ENCODE measurements at regions not wholly inside any gene's neighbourhood (a gene's known extent, or its start where the extent isn't known, plus 50 kb on each side); places are given as distances from the start of the nearest gene placed in this dataset.

DNA sequence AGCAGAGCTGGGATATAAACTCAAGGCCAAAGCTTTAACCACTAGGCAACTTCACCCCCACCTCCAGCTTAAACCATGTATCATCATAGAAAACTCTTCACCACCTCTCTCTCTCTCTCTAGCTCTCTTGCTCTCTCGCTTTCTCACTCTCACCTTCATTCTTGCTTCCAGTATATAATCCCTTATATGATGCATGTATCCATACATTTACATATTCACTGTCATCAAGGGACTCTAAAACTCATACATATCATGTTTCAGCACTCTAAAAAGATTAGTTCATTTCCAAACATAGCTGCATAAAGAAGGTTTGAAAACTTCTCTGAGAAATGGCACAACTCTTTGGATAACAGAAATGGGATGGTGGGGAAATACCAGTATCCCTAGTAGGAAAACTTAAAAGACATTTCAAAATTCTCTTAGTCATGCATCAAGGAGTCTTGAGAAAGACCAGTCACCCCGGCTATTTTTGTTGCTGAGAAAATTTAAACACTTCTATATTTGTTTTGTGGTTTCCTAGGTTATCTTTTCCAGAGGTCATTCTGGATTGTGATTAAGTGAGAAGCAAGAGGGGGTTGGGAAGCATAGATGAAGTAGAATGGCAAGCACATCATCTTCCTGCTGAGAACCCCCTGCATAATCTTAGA, 447.8 kb upstream of the THBS1 start:
- ATAC-seq (no peak), DNase-seq (ENCODE audit: low spot score) (no peak)
- Mint-ChIP-seq H3K27ac (no peak overlapping the region), H3K27me3 (ENCODE audit: low read depth) (no peaks in the 10 kb centered on the region), H3K4me1 (peaks cover 9% of the 10 kb centered on the region), H3K9me3 (no peaks in the 10 kb centered on the region), H3K4me3 (no peak overlapping the region), H3K36me3 (no peaks in the 10 kb centered on the region)
- ChIA-PET CTCF (interaction anchor here (1.1 kb wide), 1 partner anchor 12 kb away, joined by 3 read pairs; no protein-coding TSS in a partner anchor), POLR2A (interaction anchor here (1.4 kb wide), 1 partner anchor 8 kb away, joined by 3 read pairs; no protein-coding TSS in a partner anchor)
- TF ChIP-seq MXD4 (CRISPR knock-in tag; IDR thresholded peaks at IDR 0.05; ENCODE audit: borderline replicate concordance) (no peak), ZNF396 (CRISPR knock-in tag; IDR thresholded peaks at IDR 0.05; ENCODE audit: borderline replicate concordance) (no peak), NR1H2 (CRISPR knock-in tag; IDR thresholded peaks at IDR 0.05) (no peak), CBFB (CRISPR knock-in tag; IDR thresholded peaks at IDR 0.05; ENCODE audit: low read depth) (no peak), NFYB (CRISPR knock-in tag; conservative IDR thresholded peaks at IDR 0.05; ENCODE audit: low read depth) (no peak), TEAD1 (CRISPR knock-in tag; IDR thresholded peaks at IDR 0.05) (no peak), NFE2L1 (CRISPR knock-in tag; IDR thresholded peaks at IDR 0.05) (no peak), ZNF121 (CRISPR knock-in tag; IDR thresholded peaks at IDR 0.05) (no peak), ZNF281 (CRISPR knock-in tag; IDR thresholded peaks at IDR 0.05) (no peak), ZNF512 (CRISPR knock-in tag; IDR thresholded peaks at IDR 0.05; ENCODE audit: borderline replicate concordance) (no peak), ARID4B (CRISPR knock-in tag; IDR thresholded peaks at IDR 0.05; ENCODE audit: borderline replicate concordance) (no peak), TCF7 (CRISPR knock-in tag; IDR thresholded peaks at IDR 0.05; ENCODE audit: low read depth) (no peak), TEAD4 (CRISPR knock-in tag; IDR thresholded peaks at IDR 0.05) (no peak)
- TF ChIP-seq, protein P1, sequence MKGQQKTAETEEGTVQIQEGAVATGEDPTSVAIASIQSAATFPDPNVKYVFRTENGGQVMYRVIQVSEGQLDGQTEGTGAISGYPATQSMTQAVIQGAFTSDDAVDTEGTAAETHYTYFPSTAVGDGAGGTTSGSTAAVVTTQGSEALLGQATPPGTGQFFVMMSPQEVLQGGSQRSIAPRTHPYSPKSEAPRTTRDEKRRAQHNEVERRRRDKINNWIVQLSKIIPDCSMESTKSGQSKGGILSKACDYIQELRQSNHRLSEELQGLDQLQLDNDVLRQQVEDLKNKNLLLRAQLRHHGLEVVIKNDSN (CRISPR knock-in tag; IDR thresholded peaks at IDR 0.05): no peak
- TF ChIP-seq, protein P2, sequence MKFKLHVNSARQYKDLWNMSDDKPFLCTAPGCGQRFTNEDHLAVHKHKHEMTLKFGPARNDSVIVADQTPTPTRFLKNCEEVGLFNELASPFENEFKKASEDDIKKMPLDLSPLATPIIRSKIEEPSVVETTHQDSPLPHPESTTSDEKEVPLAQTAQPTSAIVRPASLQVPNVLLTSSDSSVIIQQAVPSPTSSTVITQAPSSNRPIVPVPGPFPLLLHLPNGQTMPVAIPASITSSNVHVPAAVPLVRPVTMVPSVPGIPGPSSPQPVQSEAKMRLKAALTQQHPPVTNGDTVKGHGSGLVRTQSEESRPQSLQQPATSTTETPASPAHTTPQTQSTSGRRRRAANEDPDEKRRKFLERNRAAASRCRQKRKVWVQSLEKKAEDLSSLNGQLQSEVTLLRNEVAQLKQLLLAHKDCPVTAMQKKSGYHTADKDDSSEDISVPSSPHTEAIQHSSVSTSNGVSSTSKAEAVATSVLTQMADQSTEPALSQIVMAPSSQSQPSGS (CRISPR knock-in tag; IDR thresholded peaks at IDR 0.05; ENCODE audit: borderline replicate concordance, low read depth): no peak
- TF ChIP-seq, protein P3, sequence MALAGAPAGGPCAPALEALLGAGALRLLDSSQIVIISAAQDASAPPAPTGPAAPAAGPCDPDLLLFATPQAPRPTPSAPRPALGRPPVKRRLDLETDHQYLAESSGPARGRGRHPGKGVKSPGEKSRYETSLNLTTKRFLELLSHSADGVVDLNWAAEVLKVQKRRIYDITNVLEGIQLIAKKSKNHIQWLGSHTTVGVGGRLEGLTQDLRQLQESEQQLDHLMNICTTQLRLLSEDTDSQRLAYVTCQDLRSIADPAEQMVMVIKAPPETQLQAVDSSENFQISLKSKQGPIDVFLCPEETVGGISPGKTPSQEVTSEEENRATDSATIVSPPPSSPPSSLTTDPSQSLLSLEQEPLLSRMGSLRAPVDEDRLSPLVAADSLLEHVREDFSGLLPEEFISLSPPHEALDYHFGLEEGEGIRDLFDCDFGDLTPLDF (CRISPR knock-in tag; IDR thresholded peaks at IDR 0.05): no peak
- TF ChIP-seq, protein P4, sequence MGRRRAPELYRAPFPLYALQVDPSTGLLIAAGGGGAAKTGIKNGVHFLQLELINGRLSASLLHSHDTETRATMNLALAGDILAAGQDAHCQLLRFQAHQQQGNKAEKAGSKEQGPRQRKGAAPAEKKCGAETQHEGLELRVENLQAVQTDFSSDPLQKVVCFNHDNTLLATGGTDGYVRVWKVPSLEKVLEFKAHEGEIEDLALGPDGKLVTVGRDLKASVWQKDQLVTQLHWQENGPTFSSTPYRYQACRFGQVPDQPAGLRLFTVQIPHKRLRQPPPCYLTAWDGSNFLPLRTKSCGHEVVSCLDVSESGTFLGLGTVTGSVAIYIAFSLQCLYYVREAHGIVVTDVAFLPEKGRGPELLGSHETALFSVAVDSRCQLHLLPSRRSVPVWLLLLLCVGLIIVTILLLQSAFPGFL (CRISPR knock-in tag; IDR thresholded peaks at IDR 0.05; ENCODE audit: borderline replicate concordance): no peak
